ENCODE measurements at regions not wholly inside any gene's neighbourhood (a gene's known extent, or its start where the extent isn't known, plus 50 kb on each side); places are given as distances from the start of the nearest gene placed in this dataset.

GRCh38 chr1:25086518-25087079 is 145.7 kb downstream of the SYF2 start:
- intact Hi-C loops (cut with DNase I; ENCODE audit: low total_unique reads) (no loop called here), in situ Hi-C loops (cut with MboI; ENCODE audit: low sequenced_read_pairs in 4 of 4) (no loop called here)
- Histone ChIP-seq H3K4me3 (no peak overlapping the region), H3K4me1 (no peaks in the 10 kb centered on the region), H3K27ac (no peak overlapping the region), H3K36me3 (no peaks in the 10 kb centered on the region), H3K27me3 (no peaks in the 10 kb centered on the region), H3K9me3 (no peaks in the 10 kb centered on the region)
- no peak for DNase-seq
- no peak for ATAC-seq
- TF ChIP-seq POLR2A (IDR thresholded peaks at IDR 0.05): no peak
- TF ChIP-seq, protein P1, sequence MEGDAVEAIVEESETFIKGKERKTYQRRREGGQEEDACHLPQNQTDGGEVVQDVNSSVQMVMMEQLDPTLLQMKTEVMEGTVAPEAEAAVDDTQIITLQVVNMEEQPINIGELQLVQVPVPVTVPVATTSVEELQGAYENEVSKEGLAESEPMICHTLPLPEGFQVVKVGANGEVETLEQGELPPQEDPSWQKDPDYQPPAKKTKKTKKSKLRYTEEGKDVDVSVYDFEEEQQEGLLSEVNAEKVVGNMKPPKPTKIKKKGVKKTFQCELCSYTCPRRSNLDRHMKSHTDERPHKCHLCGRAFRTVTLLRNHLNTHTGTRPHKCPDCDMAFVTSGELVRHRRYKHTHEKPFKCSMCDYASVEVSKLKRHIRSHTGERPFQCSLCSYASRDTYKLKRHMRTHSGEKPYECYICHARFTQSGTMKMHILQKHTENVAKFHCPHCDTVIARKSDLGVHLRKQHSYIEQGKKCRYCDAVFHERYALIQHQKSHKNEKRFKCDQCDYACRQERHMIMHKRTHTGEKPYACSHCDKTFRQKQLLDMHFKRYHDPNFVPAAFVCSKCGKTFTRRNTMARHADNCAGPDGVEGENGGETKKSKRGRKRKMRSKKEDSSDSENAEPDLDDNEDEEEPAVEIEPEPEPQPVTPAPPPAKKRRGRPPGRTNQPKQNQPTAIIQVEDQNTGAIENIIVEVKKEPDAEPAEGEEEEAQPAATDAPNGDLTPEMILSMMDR (IDR thresholded peaks at IDR 0.05 in 4 of 5, conservative IDR thresholded peaks at IDR 0.05 in 1 of 5): no peak

DNA sequence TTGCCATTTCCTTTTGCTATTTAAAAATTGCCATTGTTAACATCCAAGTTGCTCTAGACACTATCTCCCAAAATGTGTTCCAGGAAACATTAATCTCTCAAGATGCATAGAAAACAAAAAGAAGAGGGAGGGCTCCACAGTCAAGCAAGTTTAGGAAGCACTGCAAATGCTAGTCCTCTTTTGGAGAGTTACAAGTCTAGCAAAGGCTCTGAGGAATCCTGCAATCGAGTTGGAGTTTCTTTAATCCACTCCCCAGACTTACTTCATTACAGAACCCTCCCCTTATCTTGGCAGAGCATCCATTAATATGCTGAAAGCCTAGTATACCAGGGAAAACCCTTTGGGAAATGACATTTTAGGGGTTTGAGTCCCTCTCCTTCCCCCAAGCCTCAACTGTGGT is 147.9 kb downstream of the SYF2 start:
- ATAC-seq (no peak), DNase-seq (no peak)
- no peaks in the 10 kb centered on the region for H3K27me3 ChIP-seq
- H3K4me3 ChIP-seq: no peak overlapping the region
- no peak for TF ChIP-seq POLR2A (IDR thresholded peaks at IDR 0.05)
- TF ChIP-seq, protein P1 (IDR thresholded peaks at IDR 0.05 in 4 of 5, conservative IDR thresholded peaks at IDR 0.05 in 1 of 5): no peak
- intact Hi-C loops (cut with DNase I; ENCODE audit: low total_unique reads): no loop called here
- no peaks in the 10 kb centered on the region for H3K9me3 ChIP-seq
- no peak overlapping the region for H3K27ac ChIP-seq
- H3K4me1 ChIP-seq: no peaks in the 10 kb centered on the region
- no peaks in the 10 kb centered on the region for H3K36me3 ChIP-seq
- in situ Hi-C loops (cut with MboI; ENCODE audit: low sequenced_read_pairs in 4 of 4): no loop called here

DNA sequence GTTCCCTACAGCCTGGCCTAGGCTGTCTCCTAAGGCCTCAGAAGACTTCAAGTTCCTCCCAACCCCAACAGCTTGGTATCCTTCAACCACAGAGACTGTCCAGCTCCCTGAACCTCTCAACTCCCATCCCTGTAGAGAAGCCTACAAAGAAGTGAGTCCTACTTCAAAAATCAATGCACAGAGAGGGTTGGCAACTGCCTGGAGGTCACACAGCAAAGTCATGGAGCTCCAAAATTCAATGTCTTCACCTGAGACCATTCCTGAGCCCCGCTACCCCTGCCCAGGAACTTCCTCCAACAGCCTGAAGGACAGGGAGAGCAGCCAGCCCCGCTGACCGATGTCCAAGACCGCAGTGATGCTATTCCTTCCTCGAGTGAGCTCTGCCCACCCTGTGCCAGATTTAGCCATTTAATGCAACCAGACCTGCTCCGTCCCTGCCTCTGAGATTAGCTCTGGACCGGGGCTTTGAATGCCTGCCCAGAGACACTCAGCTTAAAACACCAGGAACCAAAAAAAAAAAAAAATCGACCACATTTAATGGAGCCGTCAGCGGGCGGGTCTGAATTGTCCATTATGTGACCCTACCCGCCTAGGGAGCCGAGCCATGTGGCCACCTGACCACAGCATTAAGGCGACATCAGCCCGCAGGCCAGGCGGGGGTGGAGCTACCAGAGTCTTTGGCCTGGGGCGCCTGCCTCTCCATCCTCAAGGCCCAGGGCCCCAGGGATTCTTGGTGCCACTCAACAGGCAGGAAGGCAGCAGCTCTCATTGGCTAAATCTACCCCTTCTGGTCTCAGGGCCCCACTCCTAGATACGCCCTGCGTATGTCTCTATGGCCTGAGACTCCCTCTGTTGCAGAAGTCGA is 148.6 kb downstream of the SYF2 start:
- Histone ChIP-seq H3K9me3 (no peaks in the 10 kb centered on the region), H3K36me3 (no peaks in the 10 kb centered on the region), H3K4me3 (no peak overlapping the region), H3K27me3 (no peaks in the 10 kb centered on the region), H3K4me1 (no peaks in the 10 kb centered on the region), H3K27ac (no peak overlapping the region)
- in situ Hi-C loops (cut with MboI; ENCODE audit: low sequenced_read_pairs in 4 of 4): no loop called here
- DNase-seq (no peak), ATAC-seq (no peak)
- intact Hi-C loops (cut with DNase I; ENCODE audit: low total_unique reads): no loop called here
- TF ChIP-seq, protein P1 (IDR thresholded peaks at IDR 0.05 in 4 of 5, conservative IDR thresholded peaks at IDR 0.05 in 1 of 5): no peak
- no peak for TF ChIP-seq POLR2A (IDR thresholded peaks at IDR 0.05)

- no peak overlapping the region for H3K27ac ChIP-seq
These were observed 149.3 kb downstream of the SYF2 start for GRCh38 chr1:25082995-25083394.

More at GRCh38 chr1:25082995-25083394, 149.3 kb downstream of the SYF2 start:
- H3K36me3 ChIP-seq: no peaks in the 10 kb centered on the region
- DNase-seq: no peak
- no peaks in the 10 kb centered on the region for H3K27me3 ChIP-seq
- no peaks in the 10 kb centered on the region for H3K4me1 ChIP-seq
- in situ Hi-C loops (cut with MboI; ENCODE audit: low sequenced_read_pairs in 4 of 4) (no loop called here), intact Hi-C loops (cut with DNase I; ENCODE audit: low total_unique reads) (no loop called here)
- TF ChIP-seq, protein P1 (IDR thresholded peaks at IDR 0.05 in 4 of 5, conservative IDR thresholded peaks at IDR 0.05 in 1 of 5): no peak
- no peak for TF ChIP-seq POLR2A (IDR thresholded peaks at IDR 0.05)
- ATAC-seq: no peak
- no peak overlapping the region for H3K4me3 ChIP-seq
- H3K9me3 ChIP-seq: no peaks in the 10 kb centered on the region
